HAP-1 (cell line): ENCODE measurements at regions not wholly inside any gene's neighbourhood (a gene's known extent, or its start where the extent isn't known, plus 50 kb on each side); places are given as distances from the start of the nearest gene placed in this dataset.

Experiments
- DNase-seq, 2 experiments: peaks; one replicate each; pipeline ENCODE4 v3.0.0-alpha.2; 2016 to 2020; ENCODE audit warnings: low spot score in 2 of 2
- H3K27me3 ChIP-seq: fragments of 250-450 bp; sonication (Bioruptor Pico); 2 replicates; pipeline ENCODE4 v1.5.1; 2020; ENCODE audit warnings: low read depth, mild to moderate bottlenecking, moderate library complexity
- H3K36me3 ChIP-seq: fragments of 250-450 bp; sonication (Bioruptor Pico); replicated peaks from 2 replicates; pipeline ENCODE4 v1.5.1; 2020; ENCODE audit warnings: mild to moderate bottlenecking
- H3K4me1 ChIP-seq: fragments of 250-450 bp; sonication (Bioruptor Pico); 2 replicates; pipeline ENCODE4 v1.5.1; 2020; ENCODE audit warnings: mild to moderate bottlenecking
- H3K4me3 ChIP-seq: fragments of 250-450 bp; sonication (Bioruptor Pico); 2 replicates; pipeline ENCODE4 v1.5.1; 2020; ENCODE audit warnings: mild to moderate bottlenecking, moderate library complexity
- H3K9me3 ChIP-seq: fragments of 250-450 bp; sonication (Bioruptor Pico); 2 replicates; pipeline ENCODE4 v1.5.1; 2020; ENCODE audit warnings: mild to moderate bottlenecking, moderate library complexity
- in situ Hi-C: fragments of 300-500 bp; cut with MboI; formaldehyde crosslinking; loops from 3 replicates; pipeline ENCODE4 v1.14.3; 2020; ENCODE audit warnings: low sequenced_read_pairs, inconsistent platforms, mixed read lengths

- no peaks in the 10 kb centered on the region for H3K36me3 ChIP-seq
- no peak overlapping the region for H3K4me3 ChIP-seq
- H3K9me3 ChIP-seq, result no peaks in the 10 kb centered on the region
- H3K4me1 ChIP-seq, result peaks cover 8% of the 10 kb centered on the region
- no peak for DNase-seq
- H3K27me3 ChIP-seq, result no peaks in the 10 kb centered on the region
- in situ Hi-C loops, result no loop called here
These were observed 49.7 kb downstream of the GLI2 start for GRCh38 chr2:120785228-120785966.

- DNase-seq, result no peak
- in situ Hi-C loops, result no loop called here
- no peak overlapping the region for H3K4me3 ChIP-seq
- peaks cover 8% of the 10 kb centered on the region for H3K4me1 ChIP-seq
- no peaks in the 10 kb centered on the region for H3K27me3 ChIP-seq
- no peaks in the 10 kb centered on the region for H3K36me3 ChIP-seq
- H3K9me3 ChIP-seq, result no peaks in the 10 kb centered on the region
These were observed 50.6 kb downstream of the GLI2 start for GRCh38 chr2:120786038-120786960.

- peaks cover 8% of the 10 kb centered on the region for H3K4me1 ChIP-seq
- H3K27me3 ChIP-seq, result no peaks in the 10 kb centered on the region
- no peaks in the 10 kb centered on the region for H3K36me3 ChIP-seq
- no peak for DNase-seq
- H3K4me3 ChIP-seq, result no peak overlapping the region
- in situ Hi-C loops, result no loop called here
- H3K9me3 ChIP-seq, result no peaks in the 10 kb centered on the region
These were observed 51.6 kb downstream of the GLI2 start for GRCh38 chr2:120787111-120787821.

GRCh38 chr2:120787822-120788700, 52.4 kb downstream of the GLI2 start:
- Histone ChIP-seq H3K27me3 (no peaks in the 10 kb centered on the region), H3K4me3 (no peak overlapping the region), H3K9me3 (no peaks in the 10 kb centered on the region), H3K4me1 (peaks cover 6% of the 10 kb centered on the region), H3K36me3 (no peaks in the 10 kb centered on the region)
- no peak for DNase-seq
- in situ Hi-C loops, result no loop called here

GRCh38 chr2:120791243-120791961, 55.7 kb downstream of the GLI2 start:
- in situ Hi-C loops, result no loop called here
- H3K36me3 ChIP-seq, result no peaks in the 10 kb centered on the region
- no peaks in the 10 kb centered on the region for H3K4me1 ChIP-seq
- no peak for DNase-seq
- H3K27me3 ChIP-seq, result no peaks in the 10 kb centered on the region
- no peaks in the 10 kb centered on the region for H3K9me3 ChIP-seq
- no peak overlapping the region for H3K4me3 ChIP-seq

- in situ Hi-C loops, result no loop called here
- no peaks in the 10 kb centered on the region for H3K36me3 ChIP-seq
- H3K27me3 ChIP-seq, result no peaks in the 10 kb centered on the region
- H3K4me1 ChIP-seq, result no peaks in the 10 kb centered on the region
- no peak for DNase-seq
- H3K9me3 ChIP-seq, result no peaks in the 10 kb centered on the region
- H3K4me3 ChIP-seq, result no peak overlapping the region
These were observed 56.3 kb downstream of the GLI2 start for GRCh38 chr2:120791962-120792297.

GRCh38 chr2:120793682-120794403, 58.2 kb downstream of the GLI2 start:
- Histone ChIP-seq H3K4me1 (no peaks in the 10 kb centered on the region), H3K4me3 (no peak overlapping the region), H3K9me3 (no peaks in the 10 kb centered on the region), H3K27me3 (no peaks in the 10 kb centered on the region), H3K36me3 (no peaks in the 10 kb centered on the region)
- no peak for DNase-seq
- in situ Hi-C loops, result no loop called here

GRCh38 chr2:120794716-120795115, 59.0 kb downstream of the GLI2 start:
- in situ Hi-C loops, result no loop called here
- no peak for DNase-seq
- Histone ChIP-seq H3K4me3 (no peak overlapping the region), H3K9me3 (no peaks in the 10 kb centered on the region), H3K4me1 (no peaks in the 10 kb centered on the region), H3K27me3 (no peaks in the 10 kb centered on the region), H3K36me3 (no peaks in the 10 kb centered on the region)

GRCh38 chr2:120796094-120796493, 60.4 kb downstream of the GLI2 start:
- no peak for DNase-seq
- Histone ChIP-seq H3K4me3 (no peak overlapping the region), H3K9me3 (no peaks in the 10 kb centered on the region), H3K36me3 (no peaks in the 10 kb centered on the region), H3K27me3 (no peaks in the 10 kb centered on the region), H3K4me1 (no peaks in the 10 kb centered on the region)
- in situ Hi-C loops, result no loop called here

- Histone ChIP-seq H3K27me3 (no peaks in the 10 kb centered on the region), H3K4me1 (no peaks in the 10 kb centered on the region), H3K4me3 (no peak overlapping the region), H3K36me3 (no peaks in the 10 kb centered on the region; the same call in 1 of the 2 replicates), H3K9me3 (no peaks in the 10 kb centered on the region)
- no peak for DNase-seq
- in situ Hi-C loops, result no loop called here
These were observed 62.0 kb downstream of the GLI2 start for GRCh38 chr2:120797421-120798221.

- peak in 1 of 2 experiments; percentile 29 for DNase-seq
- no peaks in the 10 kb centered on the region for H3K4me1 ChIP-seq
- no peaks in the 10 kb centered on the region for H3K27me3 ChIP-seq
- in situ Hi-C loops, result no loop called here
- H3K4me3 ChIP-seq, result no peak overlapping the region
- H3K9me3 ChIP-seq, result no peaks in the 10 kb centered on the region
- no peaks in the 10 kb centered on the region; the same call in 1 of the 2 replicates for H3K36me3 ChIP-seq
These were observed 63.0 kb downstream of the GLI2 start for GRCh38 chr2:120798567-120799247.
